Esophagus muscularis mucosa (tissue), 4 donors: ENCODE measurements at regions not wholly inside any gene's neighbourhood (a gene's known extent, or its start where the extent isn't known, plus 50 kb on each side); places are given as distances from the start of the nearest gene placed in this dataset.

Experiments
- EP300 ChIP-seq: sonication (generic); formaldehyde crosslinking; IDR thresholded peaks from one replicate; pipeline ENCODE4 v1.6.1; 2017; ENCODE audit warnings: antibody characterized with exemption
- POLR2A ChIP-seq: fragments of 450-650 bp; IDR thresholded peaks from one replicate; pipeline ENCODE4 v1.6.1; 2017; ENCODE audit warnings: antibody characterized with exemption, moderate library complexity, mild to moderate bottlenecking, low read depth
- POLR2AphosphoS5 ChIP-seq, 2 donors: sonication (generic); formaldehyde crosslinking; IDR thresholded peaks; one replicate each; pipeline ENCODE4 v1.6.1; 2017; ENCODE audit warnings: antibody characterized with exemption in 2 of 2
- TF ChIP-seq, protein P1 (sequence below), 3 experiments: fragments of 200-600 bp in 2 of 3; fragments of 450-650 bp in 1 of 3; sonication (generic) in 2 of 3; IDR thresholded peaks; one replicate each; pipeline ENCODE4 v1.5.1; 2017 to 2019; ENCODE audit warnings: antibody characterized with exemption in 3 of 3, mild to moderate bottlenecking in 2 of 3, moderate library complexity in 1 of 3

DNA sequence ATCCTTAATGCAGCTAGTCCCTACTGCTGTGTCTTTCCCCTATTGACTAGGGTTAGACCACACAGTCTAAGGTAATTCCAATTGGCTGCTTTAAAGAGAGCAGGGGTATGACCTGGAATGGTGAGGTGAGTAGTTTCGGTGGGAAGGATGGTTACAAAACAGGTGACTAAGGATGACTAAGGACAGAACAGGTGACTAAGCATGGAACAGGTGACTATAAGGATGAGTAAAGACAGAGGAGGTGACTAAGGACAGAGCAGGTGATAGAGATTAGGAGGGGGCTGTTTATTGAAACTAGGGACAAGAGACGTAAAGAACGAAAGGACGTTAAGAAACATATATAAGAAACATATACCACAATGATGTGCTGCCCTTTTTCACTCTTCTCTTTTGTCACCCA is 145.1 kb upstream of the TMEM106B start:
- no peak for TF ChIP-seq EP300
- TF ChIP-seq, protein P1, sequence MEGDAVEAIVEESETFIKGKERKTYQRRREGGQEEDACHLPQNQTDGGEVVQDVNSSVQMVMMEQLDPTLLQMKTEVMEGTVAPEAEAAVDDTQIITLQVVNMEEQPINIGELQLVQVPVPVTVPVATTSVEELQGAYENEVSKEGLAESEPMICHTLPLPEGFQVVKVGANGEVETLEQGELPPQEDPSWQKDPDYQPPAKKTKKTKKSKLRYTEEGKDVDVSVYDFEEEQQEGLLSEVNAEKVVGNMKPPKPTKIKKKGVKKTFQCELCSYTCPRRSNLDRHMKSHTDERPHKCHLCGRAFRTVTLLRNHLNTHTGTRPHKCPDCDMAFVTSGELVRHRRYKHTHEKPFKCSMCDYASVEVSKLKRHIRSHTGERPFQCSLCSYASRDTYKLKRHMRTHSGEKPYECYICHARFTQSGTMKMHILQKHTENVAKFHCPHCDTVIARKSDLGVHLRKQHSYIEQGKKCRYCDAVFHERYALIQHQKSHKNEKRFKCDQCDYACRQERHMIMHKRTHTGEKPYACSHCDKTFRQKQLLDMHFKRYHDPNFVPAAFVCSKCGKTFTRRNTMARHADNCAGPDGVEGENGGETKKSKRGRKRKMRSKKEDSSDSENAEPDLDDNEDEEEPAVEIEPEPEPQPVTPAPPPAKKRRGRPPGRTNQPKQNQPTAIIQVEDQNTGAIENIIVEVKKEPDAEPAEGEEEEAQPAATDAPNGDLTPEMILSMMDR (IDR thresholded peaks at IDR 0.05), result no peak
- no peak for TF ChIP-seq POLR2A
- no peak for TF ChIP-seq POLR2AphosphoS5 (IDR thresholded peaks at IDR 0.05)
